HG03103 (cell line): ENCODE measurements at regions not wholly inside any gene's neighbourhood (a gene's known extent, or its start where the extent isn't known, plus 50 kb on each side); places are given as distances from the start of the nearest gene placed in this dataset.

Source experiments
- ATAC-seq: cut with Tn5 transposase; IDR thresholded peaks from one replicate; pipeline ENCODE4 v1.9.1; 2021; ENCODE audit warnings: low read depth; ENCODE audit not compliant: unreplicated experiment

GRCh38 chr4:115723621-115724020, 610.2 kb upstream of the NDST4 start:
- no peak for ATAC-seq

GRCh38 chr4:115720611-115721010, 607.2 kb upstream of the NDST4 start:
- no peak for ATAC-seq

GRCh38 chr4:115711575-115711974, 598.2 kb upstream of the NDST4 start:
- no peak for ATAC-seq

GRCh38 chr4:115688961-115689360, 575.5 kb upstream of the NDST4 start:
- no peak for ATAC-seq

GRCh38 chr4:115687052-115687755, 573.8 kb upstream of the NDST4 start:
- ATAC-seq: no peak

GRCh38 chr4:115678425-115678941, 565.1 kb upstream of the NDST4 start:
- ATAC-seq: no peak

GRCh38 chr4:115675719-115676118, 562.3 kb upstream of the NDST4 start:
- no peak for ATAC-seq

GRCh38 chr4:115674485-115674884, 561.1 kb upstream of the NDST4 start:
- ATAC-seq: no peak

GRCh38 chr4:115671581-115671980, 558.2 kb upstream of the NDST4 start:
- ATAC-seq: no peak

- no peak for ATAC-seq
These were observed 557.5 kb upstream of the NDST4 start for GRCh38 chr4:115670930-115671329.

GRCh38 chr4:115668396-115668795, 555.0 kb upstream of the NDST4 start:
- no peak for ATAC-seq

- no peak for ATAC-seq
These were observed 550.9 kb upstream of the NDST4 start for GRCh38 chr4:115664285-115664684.

- no peak for ATAC-seq
These were observed 547.0 kb upstream of the NDST4 start for GRCh38 chr4:115660465-115660864.

- no peak for ATAC-seq
These were observed 544.7 kb upstream of the NDST4 start for GRCh38 chr4:115657991-115658650.

GRCh38 chr4:115655626-115656025, 542.2 kb upstream of the NDST4 start:
- ATAC-seq: no peak

- ATAC-seq: no peak
These were observed 535.4 kb upstream of the NDST4 start for GRCh38 chr4:115648786-115649185.

GRCh38 chr4:115629270-115629669, 515.9 kb upstream of the NDST4 start:
- no peak for ATAC-seq

GRCh38 chr4:115609631-115610030, 496.2 kb upstream of the NDST4 start:
- no peak for ATAC-seq

GRCh38 chr4:115607311-115607710, 493.9 kb upstream of the NDST4 start:
- no peak for ATAC-seq

- no peak for ATAC-seq
These were observed 483.0 kb upstream of the NDST4 start for GRCh38 chr4:115596265-115597001.

GRCh38 chr4:115580901-115581300, 467.5 kb upstream of the NDST4 start:
- no peak for ATAC-seq
